NCI-H2196 (cell line): ENCODE measurements at regions not wholly inside any gene's neighbourhood (a gene's known extent, or its start where the extent isn't known, plus 50 kb on each side); places are given as distances from the start of the nearest gene placed in this dataset.
"Not testable (repeated sequence)": the region's sequence is repeated elsewhere in the genome, so short reads cannot be mapped to it uniquely, and the experiment has no call there.

Source experiments
- DNase-seq: peaks from one replicate; lab custom pipeline; 2025; ENCODE audit not compliant: unreplicated experiment; lab: John Stamatoyannopoulos, UW

GRCh38 chr4:156547891-156548290 lies 423.7 kb downstream of the PDGFC start:
- no peak for DNase-seq

GRCh38 chr4:156547439-156547838 lies 424.2 kb downstream of the PDGFC start:
- no peak for DNase-seq

GRCh38 chr4:156545003-156545785 lies 426.4 kb downstream of the PDGFC start:
- no peak for DNase-seq

GRCh38 chr4:156539376-156539775 lies 432.2 kb downstream of the PDGFC start:
- no peak for DNase-seq

- no peak for DNase-seq
Measured at GRCh38 chr4:156538651-156539257, 432.8 kb downstream of the PDGFC start.

- no peak for DNase-seq
Measured at GRCh38 chr4:156538210-156538609, 433.4 kb downstream of the PDGFC start.

GRCh38 chr4:156537286-156537685 lies 434.3 kb downstream of the PDGFC start:
- no peak for DNase-seq

- no peak for DNase-seq
Measured at GRCh38 chr4:156536661-156537060, 434.9 kb downstream of the PDGFC start.

GRCh38 chr4:156534205-156534604 lies 437.4 kb downstream of the PDGFC start:
- no peak for DNase-seq

GRCh38 chr4:156528216-156528615 lies 443.4 kb downstream of the PDGFC start:
- DNase-seq, result no peak

GRCh38 chr4:156527237-156527993 lies 444.2 kb downstream of the PDGFC start:
- no peak for DNase-seq

- DNase-seq, result no peak
Measured at GRCh38 chr4:156523991-156524390, 447.6 kb downstream of the PDGFC start.

GRCh38 chr4:156523492-156523891 lies 448.1 kb downstream of the PDGFC start:
- no peak for DNase-seq

- no peak for DNase-seq
Measured at GRCh38 chr4:156521631-156522030, 450.0 kb downstream of the PDGFC start.

- no peak for DNase-seq
Measured at GRCh38 chr4:156517956-156518355, 453.6 kb downstream of the PDGFC start.

- DNase-seq, result no peak
Measured at GRCh38 chr4:156517546-156517945, 454.1 kb downstream of the PDGFC start.

GRCh38 chr4:156516698-156517097 lies 454.9 kb downstream of the PDGFC start:
- DNase-seq, result no peak

- DNase-seq, result no peak
Measured at GRCh38 chr4:156515295-156515694, 456.3 kb downstream of the PDGFC start.

- peak; percentile 6 for DNase-seq
Measured at GRCh38 chr4:156512622-156513021, 459.0 kb downstream of the PDGFC start.

GRCh38 chr4:156509921-156510320 lies 461.7 kb downstream of the PDGFC start:
- not testable (repeated sequence) for DNase-seq

- DNase-seq, result no peak
Measured at GRCh38 chr4:156505341-156505955, 466.2 kb downstream of the PDGFC start.
